Smooth muscle cell (in vitro differentiated cells): ENCODE measurements at regions not wholly inside any gene's neighbourhood (a gene's known extent, or its start where the extent isn't known, plus 50 kb on each side); places are given as distances from the start of the nearest gene placed in this dataset.
"Not testable (repeated sequence)": the region's sequence is repeated elsewhere in the genome, so short reads cannot be mapped to it uniquely, and the experiment has no call there.

Experiments used
- DNase-seq: peaks from one replicate; lab custom pipeline; 2025; ENCODE audit not compliant: unreplicated experiment; lab: John Stamatoyannopoulos, UW
- H2AFZ ChIP-seq: fragments of 200-600 bp; sonication (generic); 2 replicates; pipeline ENCODE4 v1.6.0; 2016; ENCODE audit warnings: antibody characterized with exemption, low read depth, mild to moderate bottlenecking
- H3F3A ChIP-seq: fragments of 200-600 bp; sonication (generic); 2 replicates; pipeline ENCODE4 v1.6.0; 2017; ENCODE audit warnings: antibody characterized with exemption, low read depth
- H3K27ac ChIP-seq: fragments of 200-600 bp; sonication (generic); 2 replicates; pipeline ENCODE4 v1.5.1; 2016; ENCODE audit warnings: low read depth, mild to moderate bottlenecking
- H3K27me3 ChIP-seq: fragments of 200-600 bp; sonication (generic); 2 replicates; pipeline ENCODE4 v1.6.1; 2016; ENCODE audit warnings: low read depth, mild to moderate bottlenecking
- H3K36me3 ChIP-seq: fragments of 200-600 bp; sonication (generic); 2 replicates; pipeline ENCODE4 v1.5.1; 2016; ENCODE audit warnings: low read depth
- H3K4me1 ChIP-seq: fragments of 200-600 bp; sonication (generic); 2 replicates; pipeline ENCODE4 v1.5.1; 2016; ENCODE audit warnings: low read depth
- H3K4me2 ChIP-seq: fragments of 200-600 bp; sonication (generic); 2 replicates; pipeline ENCODE4 v1.6.0; 2016; ENCODE audit warnings: mild to moderate bottlenecking
- H3K4me3 ChIP-seq: fragments of 200-600 bp; sonication (generic); 2 replicates; pipeline ENCODE4 v1.5.1; 2016; ENCODE audit warnings: mild to moderate bottlenecking
- H3K79me2 ChIP-seq: fragments of 200-600 bp; sonication (generic); 2 replicates; pipeline ENCODE4 v1.6.0; 2016; ENCODE audit warnings: low read depth, mild to moderate bottlenecking
- H3K9ac ChIP-seq: fragments of 200-600 bp; sonication (generic); 2 replicates; pipeline ENCODE4 v1.6.0; 2016; ENCODE audit warnings: low read depth
- H3K9me3 ChIP-seq: fragments of 200-600 bp; sonication (generic); replicated peaks from 2 replicates; pipeline ENCODE4 v1.5.1; 2016; ENCODE audit warnings: low read depth
- H4K20me1 ChIP-seq: fragments of 200-600 bp; sonication (generic); 2 replicates; pipeline ENCODE4 v1.6.0; 2016; ENCODE audit warnings: low read depth
- CTCF ChIP-seq: fragments of 200-600 bp; sonication (generic); IDR thresholded peaks from 2 replicates; pipeline ENCODE4 v1.5.1; 2017; ENCODE audit warnings: borderline replicate concordance, mild to moderate bottlenecking, antibody characterized with exemption; ENCODE audit not compliant: insufficient read depth, poor library complexity, severe bottlenecking
- WGBS: methylation state at CpG from one replicate; pipeline ENCODE4 v1.1.7; 2016; ENCODE audit warnings: low lambda C conversion rate; 5-methylcytosine and 5-hydroxymethylcytosine counted together

- H3K4me3 ChIP-seq, result no peak overlapping the region
- no peaks in the 10 kb centered on the region for H4K20me1 ChIP-seq
Measured at GRCh38 chr5:107736638-107737037, 65.9 kb upstream of the EFNA5 start.

GRCh38 chr5:107736089-107736488 is 65.4 kb upstream of the EFNA5 start:
- H3K79me2 ChIP-seq, H3K9ac ChIP-seq, H2AFZ ChIP-seq, H4K20me1 ChIP-seq, DNase-seq, H3K4me3 ChIP-seq, H3K27me3 ChIP-seq, H3K4me1 ChIP-seq, H3F3A ChIP-seq, H3K9me3 ChIP-seq, H3K27ac ChIP-seq, H3K36me3 ChIP-seq, H3K4me2 ChIP-seq: not testable (repeated sequence)
- 98% methylated on average over 2 of the region's 2 CpGs for WGBS

More at GRCh38 chr5:107736638-107737037, 65.9 kb upstream of the EFNA5 start:
- H3K4me1 ChIP-seq, result no peaks in the 10 kb centered on the region
- H3K4me2 ChIP-seq, result no peak overlapping the region
- no peaks in the 10 kb centered on the region for H3K79me2 ChIP-seq
- H3K27ac ChIP-seq, result no peak overlapping the region
- no peaks in the 10 kb centered on the region for H3K36me3 ChIP-seq
- TF ChIP-seq CTCF, result no peak
- no peaks in the 10 kb centered on the region for H3K9me3 ChIP-seq
- H3K27me3 ChIP-seq, result no peaks in the 10 kb centered on the region
- H3K9ac ChIP-seq, result no peak overlapping the region
- WGBS, result 87% methylated on average over 1 of the region's 1 CpG
- H3F3A ChIP-seq, result no peaks in the 10 kb centered on the region
- no peak for DNase-seq
- no peak overlapping the region for H2AFZ ChIP-seq

- no peaks in the 10 kb centered on the region for H4K20me1 ChIP-seq
- H2AFZ ChIP-seq, result no peak overlapping the region
- H3K4me2 ChIP-seq, result no peak overlapping the region
- H3K79me2 ChIP-seq, result no peaks in the 10 kb centered on the region
- DNase-seq, result no peak
- no peak overlapping the region for H3K9ac ChIP-seq
- H3K4me1 ChIP-seq, result no peaks in the 10 kb centered on the region
- H3F3A ChIP-seq, result no peaks in the 10 kb centered on the region
- no peaks in the 10 kb centered on the region for H3K9me3 ChIP-seq
- no peaks in the 10 kb centered on the region for H3K36me3 ChIP-seq
- no peak overlapping the region for H3K4me3 ChIP-seq
- H3K27ac ChIP-seq, result no peak overlapping the region
- no peak for TF ChIP-seq CTCF
- H3K27me3 ChIP-seq, result no peaks in the 10 kb centered on the region
- 87% methylated on average over 4 of the region's 4 CpGs for WGBS
Measured at GRCh38 chr5:107735558-107735957, 64.8 kb upstream of the EFNA5 start.

- no peak for TF ChIP-seq CTCF
- H3K4me1 ChIP-seq, result no peaks in the 10 kb centered on the region
- H2AFZ ChIP-seq, result no peak overlapping the region
- no peaks in the 10 kb centered on the region for H3F3A ChIP-seq
- no peaks in the 10 kb centered on the region for H3K79me2 ChIP-seq
- H3K36me3 ChIP-seq, result no peaks in the 10 kb centered on the region
- no peak for DNase-seq
- WGBS, result 93% methylated on average over 5 of the region's 5 CpGs
- no peaks in the 10 kb centered on the region for H4K20me1 ChIP-seq
- H3K9me3 ChIP-seq, result no peaks in the 10 kb centered on the region
- H3K27me3 ChIP-seq, result no peaks in the 10 kb centered on the region
- no peak overlapping the region for H3K9ac ChIP-seq
- no peak overlapping the region for H3K4me3 ChIP-seq
- H3K4me2 ChIP-seq, result no peak overlapping the region
- no peak overlapping the region for H3K27ac ChIP-seq
Measured at GRCh38 chr5:107726896-107727295, 56.2 kb upstream of the EFNA5 start.
